GM12873 (cell line): ENCODE measurements at regions not wholly inside any gene's neighbourhood (a gene's known extent, or its start where the extent isn't known, plus 50 kb on each side); places are given as distances from the start of the nearest gene placed in this dataset.

Source experiments
- CTCF ChIP-seq: IDR thresholded peaks from 2 replicates; pipeline ENCODE4 v1.5.1; 2012; ENCODE audit warnings: low read depth, mild to moderate bottlenecking, moderate library complexity, low read length, control low read depth; ENCODE audit not compliant: insufficient read depth; ENCODE audit errors: missing control alignments

DNA sequence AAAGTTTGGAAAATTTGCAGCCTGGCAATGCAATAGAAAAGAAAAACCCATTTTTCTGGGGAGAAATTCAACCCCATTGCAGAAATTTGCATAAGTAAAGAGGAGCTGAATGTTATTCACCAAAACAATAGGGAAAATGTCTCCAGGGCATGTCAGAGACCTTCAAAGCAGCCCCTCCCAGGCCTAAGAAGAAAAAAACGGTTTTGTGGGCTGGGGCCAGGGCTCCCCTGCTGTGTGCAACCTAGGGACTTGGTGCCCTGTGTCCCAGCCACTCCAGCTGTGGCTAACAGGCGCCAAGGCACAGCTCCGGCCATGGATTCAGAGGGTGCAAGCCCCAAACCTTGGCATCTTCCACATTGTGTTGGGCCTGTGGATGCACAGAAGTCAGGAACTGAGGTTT lies 224.5 kb downstream of the TXNL1 start:
- no peak for TF ChIP-seq CTCF

DNA sequence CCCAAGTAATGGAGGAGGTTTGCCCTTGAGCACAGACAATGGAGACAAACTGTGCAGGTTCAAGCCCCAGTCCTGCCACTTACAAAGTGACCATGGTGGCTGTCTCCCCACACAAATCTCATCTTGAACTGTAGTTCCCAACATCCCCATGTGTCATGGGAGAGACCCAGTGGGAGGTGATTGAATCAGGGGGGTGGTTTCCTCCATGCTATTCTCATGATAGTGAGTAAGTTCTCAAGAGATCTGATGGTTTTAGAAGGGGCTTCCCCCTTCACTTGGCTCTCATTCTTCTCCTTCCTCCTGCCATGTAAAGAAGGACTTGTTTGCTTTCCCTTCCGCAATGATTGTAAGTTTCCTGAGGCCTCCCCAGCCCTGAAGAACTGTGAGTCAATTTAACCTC lies 225.4 kb downstream of the TXNL1 start:
- no peak for TF ChIP-seq CTCF

- no peak for TF ChIP-seq CTCF
Observed at GRCh38 chr18:56409736-56410135, 228.7 kb downstream of the TXNL1 start.

GRCh38 chr18:56407646-56408180 lies 230.7 kb downstream of the TXNL1 start:
- TF ChIP-seq CTCF, result no peak

DNA sequence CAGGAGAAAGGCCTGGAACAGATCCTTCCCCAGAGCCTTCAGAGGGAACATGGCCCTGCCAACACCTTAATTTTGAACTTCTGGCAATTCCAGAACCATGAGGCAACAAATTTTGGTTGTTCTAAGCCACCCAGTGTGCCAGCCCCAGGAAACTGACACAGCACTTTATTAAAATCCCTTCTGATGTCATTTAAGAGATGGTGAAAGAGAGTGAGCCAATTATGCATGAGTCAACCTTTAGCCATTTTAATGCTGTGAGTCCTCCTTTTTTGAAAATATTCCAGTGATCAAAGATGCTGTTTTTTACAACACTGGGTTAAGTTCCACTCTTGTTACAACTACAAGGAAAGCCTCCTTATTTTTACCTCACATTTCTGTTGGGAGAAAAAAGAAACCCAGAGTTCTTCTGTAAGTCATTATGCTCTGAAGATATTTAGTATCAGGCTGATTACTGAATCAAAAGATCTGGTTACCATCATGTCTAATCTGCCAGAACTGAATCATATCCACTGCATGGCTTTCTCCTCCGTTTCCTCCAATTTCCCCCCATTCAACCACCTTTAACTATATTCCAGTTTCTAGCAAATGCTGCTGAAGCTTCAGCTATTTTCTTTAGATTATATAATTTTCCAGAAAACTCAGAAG lies 235.4 kb downstream of the TXNL1 start:
- no peak for TF ChIP-seq CTCF

GRCh38 chr18:56393870-56394269 lies 244.5 kb downstream of the TXNL1 start:
- no peak for TF ChIP-seq CTCF

DNA sequence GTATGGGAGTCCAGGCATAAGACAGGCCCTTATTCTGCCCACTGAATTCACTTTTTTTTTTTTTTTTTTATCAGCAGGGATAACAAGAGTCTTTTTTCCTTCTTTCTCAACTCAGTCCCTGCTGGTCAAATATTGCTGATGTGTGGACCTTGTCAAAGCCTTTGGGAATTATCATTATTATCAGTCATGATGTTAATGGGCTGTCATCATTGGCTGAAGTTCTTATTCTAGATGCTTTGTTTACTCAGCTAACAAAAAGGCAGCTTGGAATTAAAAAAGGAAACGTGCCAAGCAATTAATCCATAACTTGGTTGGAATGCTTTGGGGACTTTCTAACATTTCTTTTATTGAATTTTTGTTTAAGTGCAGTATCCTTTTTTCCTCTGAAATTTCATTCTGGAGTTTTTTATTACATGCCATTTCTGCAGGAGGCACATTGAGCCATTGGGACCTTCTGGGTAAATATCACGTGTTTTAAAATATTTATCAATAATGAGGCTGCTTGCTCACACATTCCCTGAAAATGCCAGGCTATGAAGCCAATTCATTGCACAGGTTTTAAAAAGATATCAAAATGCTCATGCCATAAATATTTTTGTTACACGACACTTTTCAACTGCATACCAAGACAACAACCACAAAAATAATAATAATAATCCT lies 246.3 kb downstream of the TXNL1 start:
- no peak for TF ChIP-seq CTCF
